Liver (tissue), 8 donors: ENCODE measurements at regions not wholly inside any gene's neighbourhood (a gene's known extent, or its start where the extent isn't known, plus 50 kb on each side); places are given as distances from the start of the nearest gene placed in this dataset.

Experiments
- DNase-seq: peaks from one replicate; pipeline ENCODE4 v3.0.0-alpha.2; 2017; ENCODE audit warnings: low spot score
- H3K27ac ChIP-seq, 2 donors: one replicate each; pipeline ENCODE4 v1.7.0; 2013; ENCODE audit warnings: inconsistent platforms in 2 of 2, low read length in 2 of 2, control low read depth in 1 of 2, low read depth in 1 of 2, mild to moderate bottlenecking in 1 of 2
- H3K27me3 ChIP-seq, 4 donors: one replicate each; pipeline versions ENCODE4 v1.6.1 to v1.7.0; 2013; ENCODE audit warnings: low read length in 3 of 4, inconsistent platforms in 1 of 4, mild to moderate bottlenecking in 1 of 4, moderate library complexity in 1 of 4; ENCODE audit not compliant: control insufficient read depth in 4 of 4, insufficient read depth in 4 of 4
- H3K36me3 ChIP-seq, 4 donors: one replicate each; pipeline versions ENCODE4 v1.6.1 to v1.7.0; 2013; ENCODE audit warnings: low read length in 3 of 4, mild to moderate bottlenecking in 3 of 4, low read depth in 1 of 4, moderate library complexity in 1 of 4; ENCODE audit not compliant: control insufficient read depth in 4 of 4, insufficient read depth in 3 of 4
- H3K4me1 ChIP-seq, 4 donors: one replicate each; pipeline versions ENCODE4 v1.6.1 to v1.7.0; 2013; ENCODE audit warnings: low read length in 3 of 4, mild to moderate bottlenecking in 3 of 4, moderate library complexity in 1 of 4; ENCODE audit not compliant: control insufficient read depth in 4 of 4, insufficient read depth in 4 of 4
- H3K4me3 ChIP-seq, 3 donors: one replicate each; pipeline versions ENCODE4 v1.6.1 to v1.7.0; 2013; ENCODE audit warnings: low read length in 3 of 3, control low read depth in 1 of 3, low read depth in 1 of 3, mild to moderate bottlenecking in 1 of 3
- H3K9ac ChIP-seq, 2 donors: one replicate each; pipeline ENCODE4 v1.7.0; 2013; ENCODE audit warnings: low read length in 2 of 2, mild to moderate bottlenecking in 2 of 2, moderate library complexity in 2 of 2, control low read depth in 1 of 2, low read depth in 1 of 2
- H3K9me3 ChIP-seq, 4 donors: one replicate each; pipeline versions ENCODE4 v1.6.1 to v1.7.0; 2013; ENCODE audit warnings: low read length in 3 of 4; ENCODE audit not compliant: control insufficient read depth in 4 of 4
- ATF3 ChIP-seq: IDR thresholded peaks from 2 replicates; pipeline ENCODE4 v1.6.1; 2016; ENCODE audit warnings: antibody characterized with exemption
- EGR1 ChIP-seq, 2 donors: IDR thresholded peaks; 2 replicates each; pipeline ENCODE4 v1.6.1; 2016 to 2018; ENCODE audit warnings: antibody characterized with exemption in 2 of 2, low read depth in 2 of 2
- FOXA1 ChIP-seq: IDR thresholded peaks from 2 replicates; pipeline ENCODE4 v1.6.1; 2016; ENCODE audit warnings: antibody characterized with exemption
- FOXA2 ChIP-seq: IDR thresholded peaks from 2 replicates; pipeline ENCODE4 v1.6.1; 2016; ENCODE audit warnings: antibody characterized with exemption
- GABPA ChIP-seq, 2 donors: IDR thresholded peaks in 1 of 2; conservative IDR thresholded peaks in 1 of 2; 2 replicates each; pipeline ENCODE4 v1.6.1; 2016; ENCODE audit warnings: antibody characterized with exemption in 2 of 2, mild to moderate bottlenecking in 1 of 2, moderate library complexity in 1 of 2
- HNF4A ChIP-seq, 2 donors: conservative IDR thresholded peaks; 2 replicates each; pipeline ENCODE4 v1.6.1; 2016; ENCODE audit warnings: antibody characterized with exemption in 2 of 2, mild to moderate bottlenecking in 2 of 2
- HNF4G ChIP-seq: IDR thresholded peaks from 2 replicates; pipeline ENCODE4 v1.6.1; 2016; ENCODE audit warnings: antibody characterized with exemption
- JUND ChIP-seq, 2 donors: IDR thresholded peaks; 2 replicates each; pipeline ENCODE4 v1.6.1; 2016; ENCODE audit warnings: antibody characterized with exemption in 2 of 2
- MAX ChIP-seq: IDR thresholded peaks from 2 replicates; pipeline ENCODE4 v1.6.1; 2016; ENCODE audit warnings: antibody characterized with exemption
- NR2F2 ChIP-seq: IDR thresholded peaks from 2 replicates; pipeline ENCODE4 v1.6.1; 2016; ENCODE audit warnings: antibody characterized with exemption
- RAD21 ChIP-seq, 2 donors: IDR thresholded peaks; 2 replicates each; pipeline ENCODE4 v1.6.1; 2016; ENCODE audit warnings: antibody characterized with exemption in 2 of 2, mild to moderate bottlenecking in 2 of 2
- REST ChIP-seq: IDR thresholded peaks from 2 replicates; pipeline ENCODE4 v1.6.1; 2016; ENCODE audit warnings: antibody characterized with exemption, mild to moderate bottlenecking
- RXRA ChIP-seq, 2 donors: IDR thresholded peaks; 2 replicates each; pipeline ENCODE4 v1.6.1; 2017 to 2018; ENCODE audit warnings: antibody characterized with exemption in 2 of 2, mild to moderate bottlenecking in 1 of 2
- SP1 ChIP-seq: IDR thresholded peaks from 2 replicates; pipeline ENCODE4 v1.6.1; 2018; ENCODE audit warnings: antibody characterized with exemption, mild to moderate bottlenecking
- TAF1 ChIP-seq: conservative IDR thresholded peaks from 2 replicates; pipeline ENCODE4 v1.6.1; 2016; ENCODE audit warnings: antibody characterized with exemption, mild to moderate bottlenecking
- YY1 ChIP-seq: IDR thresholded peaks from 2 replicates; pipeline ENCODE4 v1.6.1; 2016; ENCODE audit warnings: antibody characterized with exemption, mild to moderate bottlenecking
- WGBS: extraction: QIAGEN DNeasy Blood & Tissue Kit; methylation state at CpG from one replicate; pipeline ENCODE4 v1.1.7; 2013; 5-methylcytosine and 5-hydroxymethylcytosine counted together
- TF ChIP-seq, protein P1 (sequence below): IDR thresholded peaks from 2 replicates; pipeline ENCODE4 v1.6.1; 2016; ENCODE audit warnings: antibody characterized with exemption
- TF ChIP-seq, protein P2 (sequence below): fragments of 150-350 bp; IDR thresholded peaks from 2 replicates; pipeline ENCODE4 v1.5.1; 2017; ENCODE audit warnings: improper control_type of control experiment, low read depth, low read length; ENCODE audit not compliant: missing input control
- donor health status: healthy.
- donor health status: healthy.
- donor health status: healthy.
- donor health status: healthy.
- donor health status: healthy.

GRCh38 chr13:112194167-112194530 is 127.2 kb downstream of the SOX1 start:
- 77% methylated on average over 22 of the region's 22 CpGs for WGBS

GRCh38 chr13:112194579-112194978 is 127.6 kb downstream of the SOX1 start:
- peaks cover 0 to 4% (median 2%) of the 10 kb centered on the region in 4 donors for H3K9me3 ChIP-seq
- no peaks in the 10 kb centered on the region for H3K27me3 ChIP-seq
- no peak overlapping the region for H3K27ac ChIP-seq
- H3K36me3 ChIP-seq: no peaks in the 10 kb centered on the region
- no peak overlapping the region for H3K9ac ChIP-seq
- WGBS: 83% methylated on average over 31 of the region's 31 CpGs
- no peak for DNase-seq
- no peak overlapping the region for H3K4me3 ChIP-seq
- peaks cover 0 to 11% (median 4%) of the 10 kb centered on the region in 4 donors for H3K4me1 ChIP-seq
- TF ChIP-seq SP1 (no peak), RXRA (IDR thresholded peaks at IDR 0.05) (no peak), GABPA (IDR thresholded peaks at IDR 0.05 in 1 of 2, conservative IDR thresholded peaks at IDR 0.05 in 1 of 2) (no peak), MAX (no peak), RAD21 (IDR thresholded peaks at IDR 0.05) (no peak), NR2F2 (no peak), FOXA2 (no peak), ATF3 (no peak), HNF4A (conservative IDR thresholded peaks at IDR 0.05) (no peak), JUND (IDR thresholded peaks at IDR 0.05) (no peak), EGR1 (IDR thresholded peaks at IDR 0.05; ENCODE audit: low read depth in 2 of 2) (no peak), YY1 (no peak), TAF1 (no peak), REST (no peak), HNF4G (no peak), FOXA1 (no peak)
- TF ChIP-seq, protein P1, sequence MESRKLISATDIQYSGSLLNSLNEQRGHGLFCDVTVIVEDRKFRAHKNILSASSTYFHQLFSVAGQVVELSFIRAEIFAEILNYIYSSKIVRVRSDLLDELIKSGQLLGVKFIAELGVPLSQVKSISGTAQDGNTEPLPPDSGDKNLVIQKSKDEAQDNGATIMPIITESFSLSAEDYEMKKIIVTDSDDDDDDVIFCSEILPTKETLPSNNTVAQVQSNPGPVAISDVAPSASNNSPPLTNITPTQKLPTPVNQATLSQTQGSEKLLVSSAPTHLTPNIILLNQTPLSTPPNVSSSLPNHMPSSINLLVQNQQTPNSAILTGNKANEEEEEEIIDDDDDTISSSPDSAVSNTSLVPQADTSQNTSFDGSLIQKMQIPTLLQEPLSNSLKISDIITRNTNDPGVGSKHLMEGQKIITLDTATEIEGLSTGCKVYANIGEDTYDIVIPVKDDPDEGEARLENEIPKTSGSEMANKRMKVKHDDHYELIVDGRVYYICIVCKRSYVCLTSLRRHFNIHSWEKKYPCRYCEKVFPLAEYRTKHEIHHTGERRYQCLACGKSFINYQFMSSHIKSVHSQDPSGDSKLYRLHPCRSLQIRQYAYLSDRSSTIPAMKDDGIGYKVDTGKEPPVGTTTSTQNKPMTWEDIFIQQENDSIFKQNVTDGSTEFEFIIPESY: no peak
- TF ChIP-seq, protein P2, sequence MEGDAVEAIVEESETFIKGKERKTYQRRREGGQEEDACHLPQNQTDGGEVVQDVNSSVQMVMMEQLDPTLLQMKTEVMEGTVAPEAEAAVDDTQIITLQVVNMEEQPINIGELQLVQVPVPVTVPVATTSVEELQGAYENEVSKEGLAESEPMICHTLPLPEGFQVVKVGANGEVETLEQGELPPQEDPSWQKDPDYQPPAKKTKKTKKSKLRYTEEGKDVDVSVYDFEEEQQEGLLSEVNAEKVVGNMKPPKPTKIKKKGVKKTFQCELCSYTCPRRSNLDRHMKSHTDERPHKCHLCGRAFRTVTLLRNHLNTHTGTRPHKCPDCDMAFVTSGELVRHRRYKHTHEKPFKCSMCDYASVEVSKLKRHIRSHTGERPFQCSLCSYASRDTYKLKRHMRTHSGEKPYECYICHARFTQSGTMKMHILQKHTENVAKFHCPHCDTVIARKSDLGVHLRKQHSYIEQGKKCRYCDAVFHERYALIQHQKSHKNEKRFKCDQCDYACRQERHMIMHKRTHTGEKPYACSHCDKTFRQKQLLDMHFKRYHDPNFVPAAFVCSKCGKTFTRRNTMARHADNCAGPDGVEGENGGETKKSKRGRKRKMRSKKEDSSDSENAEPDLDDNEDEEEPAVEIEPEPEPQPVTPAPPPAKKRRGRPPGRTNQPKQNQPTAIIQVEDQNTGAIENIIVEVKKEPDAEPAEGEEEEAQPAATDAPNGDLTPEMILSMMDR: no peak

More at GRCh38 chr13:112194167-112194530, 127.2 kb downstream of the SOX1 start:
- peaks cover 0 to 11% (median 4%) of the 10 kb centered on the region in 4 donors for H3K4me1 ChIP-seq
- H3K27ac ChIP-seq: peak overlapping the region; percentile 71 to 81
- H3K36me3 ChIP-seq: no peaks in the 10 kb centered on the region
- peaks cover 0 to 4% (median 2%) of the 10 kb centered on the region in 4 donors for H3K9me3 ChIP-seq
- H3K9ac ChIP-seq: no peak overlapping the region
- no peaks in the 10 kb centered on the region for H3K27me3 ChIP-seq
- peak overlapping the region in 2 of 3 donors; percentile 1 to 33 for H3K4me3 ChIP-seq
- TF ChIP-seq ATF3: no peak
- DNase-seq: no peak
